ENCODE measurements at regions not wholly inside any gene's neighbourhood (a gene's known extent, or its start where the extent isn't known, plus 50 kb on each side); places are given as distances from the start of the nearest gene placed in this dataset.
A peak's percentile ranks its signal among the peaks of the same experiment; 100 is the strongest.
"Not testable (repeated sequence)": the region's sequence is repeated elsewhere in the genome, so short reads cannot be mapped to it uniquely, and the experiment has no call there.

GRCh38 chr18:63071701-63072141, 247.8 kb downstream of the BCL2 start:
- Mint-ChIP-seq H3K27ac (no peak overlapping the region), H3K4me3 (no peak overlapping the region), H3K27me3 (ENCODE audit: low read depth) (no peaks in the 10 kb centered on the region), H3K4me1 (ENCODE audit: low read depth) (peaks cover 13% of the 10 kb centered on the region), H3K9me3 (peaks cover 0 to 5% of the 10 kb centered on the region in 2 donors), H3K36me3 (ENCODE audit: insufficient read depth in 2 of 2) (no peaks in the 10 kb centered on the region)
- no peak for ATAC-seq (replicated peaks in 1 of 2)
- DNase-seq = no peak

GRCh38 chr18:63070767-63071502, 248.6 kb downstream of the BCL2 start:
- Mint-ChIP-seq H3K4me3 (no peak overlapping the region), H3K9me3 (peaks cover 0 to 5% of the 10 kb centered on the region in 2 donors), H3K27me3 (ENCODE audit: low read depth) (no peaks in the 10 kb centered on the region), H3K27ac (no peak overlapping the region), H3K36me3 (ENCODE audit: insufficient read depth in 2 of 2) (no peaks in the 10 kb centered on the region), H3K4me1 (ENCODE audit: low read depth) (peaks cover 12% of the 10 kb centered on the region)
- no peak for DNase-seq
- ATAC-seq (replicated peaks in 1 of 2) = no peak

- DNase-seq (no peak), ATAC-seq (replicated peaks in 1 of 2) (no peak)
- no peaks in the 10 kb centered on the region for H3K36me3 Mint-ChIP-seq (ENCODE audit: insufficient read depth in 2 of 2)
- peaks cover 8% of the 10 kb centered on the region for H3K27me3 Mint-ChIP-seq (ENCODE audit: low read depth)
- no peaks in the 10 kb centered on the region for H3K4me1 Mint-ChIP-seq (ENCODE audit: low read depth)
- no peak overlapping the region for H3K4me3 Mint-ChIP-seq
- H3K27ac Mint-ChIP-seq = no peak overlapping the region
- peaks cover 0 to 5% of the 10 kb centered on the region in 2 donors for H3K9me3 Mint-ChIP-seq
Measured at GRCh38 chr18:63069496-63069895, 250.1 kb downstream of the BCL2 start.

GRCh38 chr18:63067939-63068338, 251.6 kb downstream of the BCL2 start:
- no peak overlapping the region for H3K27ac Mint-ChIP-seq
- ATAC-seq (replicated peaks in 1 of 2) = peak; percentile 58 to 67

GRCh38 chr18:63065172-63065571, 254.4 kb downstream of the BCL2 start:
- H3K9me3 Mint-ChIP-seq = peaks cover 0 to 5% of the 10 kb centered on the region in 2 donors
- DNase-seq (no peak), ATAC-seq (replicated peaks in 1 of 2) (no peak)
- no peak overlapping the region for H3K27ac Mint-ChIP-seq
- H3K4me1 Mint-ChIP-seq (ENCODE audit: low read depth) = no peaks in the 10 kb centered on the region
- no peaks in the 10 kb centered on the region for H3K36me3 Mint-ChIP-seq (ENCODE audit: insufficient read depth in 2 of 2)
- peaks cover 8% of the 10 kb centered on the region for H3K27me3 Mint-ChIP-seq (ENCODE audit: low read depth)
- H3K4me3 Mint-ChIP-seq = no peak overlapping the region

More at GRCh38 chr18:63067939-63068338, 251.6 kb downstream of the BCL2 start:
- H3K4me3 Mint-ChIP-seq = no peak overlapping the region
- H3K27me3 Mint-ChIP-seq (ENCODE audit: low read depth) = peaks cover 8% of the 10 kb centered on the region
- peaks cover 0 to 5% of the 10 kb centered on the region in 2 donors for H3K9me3 Mint-ChIP-seq
- H3K36me3 Mint-ChIP-seq (ENCODE audit: insufficient read depth in 2 of 2) = no peaks in the 10 kb centered on the region
- peak; percentile 19 to 20 for DNase-seq
- no peaks in the 10 kb centered on the region for H3K4me1 Mint-ChIP-seq (ENCODE audit: low read depth)

GRCh38 chr18:63063171-63063570, 256.4 kb downstream of the BCL2 start:
- ATAC-seq (replicated peaks in 1 of 2) (no peak), DNase-seq (no peak)
- Mint-ChIP-seq H3K4me3 (no peak overlapping the region), H3K4me1 (ENCODE audit: low read depth) (no peaks in the 10 kb centered on the region), H3K27me3 (ENCODE audit: low read depth) (peaks cover 8% of the 10 kb centered on the region), H3K27ac (no peak overlapping the region), H3K36me3 (ENCODE audit: insufficient read depth in 2 of 2) (no peaks in the 10 kb centered on the region), H3K9me3 (no peaks in the 10 kb centered on the region)

GRCh38 chr18:63062246-63062645, 257.3 kb downstream of the BCL2 start:
- no peaks in the 10 kb centered on the region for H3K9me3 Mint-ChIP-seq
- H3K27ac Mint-ChIP-seq = no peak overlapping the region

GRCh38 chr18:63061303-63061702, 258.3 kb downstream of the BCL2 start:
- ATAC-seq (replicated peaks in 1 of 2) = no peak
- Mint-ChIP-seq H3K36me3 (ENCODE audit: insufficient read depth in 2 of 2) (no peaks in the 10 kb centered on the region), H3K4me1 (ENCODE audit: low read depth) (no peaks in the 10 kb centered on the region), H3K4me3 (no peak overlapping the region), H3K27ac (no peak overlapping the region), H3K27me3 (ENCODE audit: low read depth) (peaks cover 8% of the 10 kb centered on the region), H3K9me3 (no peaks in the 10 kb centered on the region)
- DNase-seq = no peak

More at GRCh38 chr18:63062246-63062645, 257.3 kb downstream of the BCL2 start:
- Mint-ChIP-seq H3K36me3 (ENCODE audit: insufficient read depth in 2 of 2) (no peaks in the 10 kb centered on the region), H3K4me3 (no peak overlapping the region), H3K4me1 (ENCODE audit: low read depth) (no peaks in the 10 kb centered on the region), H3K27me3 (ENCODE audit: low read depth) (peaks cover 8% of the 10 kb centered on the region)
- ATAC-seq (replicated peaks in 1 of 2) = no peak
- DNase-seq = no peak

- H3K27ac Mint-ChIP-seq = no peak overlapping the region
- H3K27me3 Mint-ChIP-seq (ENCODE audit: low read depth) = no peaks in the 10 kb centered on the region
- H3K4me1 Mint-ChIP-seq (ENCODE audit: low read depth) = peaks cover 8% of the 10 kb centered on the region
- H3K36me3 Mint-ChIP-seq (ENCODE audit: insufficient read depth in 2 of 2) = no peaks in the 10 kb centered on the region
- DNase-seq (no peak), ATAC-seq (replicated peaks in 1 of 2) (no peak)
- no peaks in the 10 kb centered on the region for H3K9me3 Mint-ChIP-seq
- H3K4me3 Mint-ChIP-seq = no peak overlapping the region
Measured at GRCh38 chr18:63058521-63058920, 261.0 kb downstream of the BCL2 start.

- Mint-ChIP-seq H3K4me3 (no peak overlapping the region), H3K36me3 (ENCODE audit: insufficient read depth in 2 of 2) (no peaks in the 10 kb centered on the region), H3K27ac (no peak overlapping the region), H3K4me1 (ENCODE audit: low read depth) (peaks cover 8% of the 10 kb centered on the region), H3K27me3 (ENCODE audit: low read depth) (no peaks in the 10 kb centered on the region), H3K9me3 (no peaks in the 10 kb centered on the region)
- DNase-seq (no peak), ATAC-seq (replicated peaks in 1 of 2) (no peak)
Measured at GRCh38 chr18:63057707-63058106, 261.9 kb downstream of the BCL2 start.

- Mint-ChIP-seq H3K36me3 (ENCODE audit: insufficient read depth in 2 of 2) (no peaks in the 10 kb centered on the region), H3K4me1 (ENCODE audit: low read depth) (peaks cover 13% of the 10 kb centered on the region), H3K4me3 (no peak overlapping the region), H3K27me3 (ENCODE audit: low read depth) (peaks cover under 1% of the 10 kb centered on the region), H3K9me3 (no peaks in the 10 kb centered on the region), H3K27ac (no peak overlapping the region)
- DNase-seq (no peak), ATAC-seq (replicated peaks in 1 of 2) (no peak)
Measured at GRCh38 chr18:63054901-63055584, 264.5 kb downstream of the BCL2 start.

GRCh38 chr18:63051928-63052327, 267.6 kb downstream of the BCL2 start:
- H3K9me3 Mint-ChIP-seq = no peaks in the 10 kb centered on the region
- DNase-seq = no peak
- no peak overlapping the region for H3K27ac Mint-ChIP-seq
- peaks cover 18% of the 10 kb centered on the region for H3K4me1 Mint-ChIP-seq (ENCODE audit: low read depth)
- ATAC-seq (replicated peaks in 1 of 2) = no peak
- H3K27me3 Mint-ChIP-seq (ENCODE audit: low read depth) = peaks cover 7% of the 10 kb centered on the region
- H3K36me3 Mint-ChIP-seq (ENCODE audit: insufficient read depth in 2 of 2) = no peaks in the 10 kb centered on the region
- H3K4me3 Mint-ChIP-seq = no peak overlapping the region

- not testable (repeated sequence) for DNase-seq
- H3K4me1 Mint-ChIP-seq (ENCODE audit: low read depth) = peaks cover 18% of the 10 kb centered on the region
Measured at GRCh38 chr18:63050667-63051395, 268.7 kb downstream of the BCL2 start.

More at GRCh38 chr18:63050667-63051395, 268.7 kb downstream of the BCL2 start:
- H3K9me3 Mint-ChIP-seq; H3K36me3 Mint-ChIP-seq (ENCODE audit: insufficient read depth in 2 of 2); H3K4me3 Mint-ChIP-seq; H3K27me3 Mint-ChIP-seq (ENCODE audit: low read depth); ATAC-seq (replicated peaks in 1 of 2); H3K27ac Mint-ChIP-seq: not testable (repeated sequence)
